GM21367 (cell line): ENCODE measurements at regions not wholly inside any gene's neighbourhood (a gene's known extent, or its start where the extent isn't known, plus 50 kb on each side); places are given as distances from the start of the nearest gene placed in this dataset.

Experiments
- ATAC-seq: cut with Tn5 transposase; IDR thresholded peaks from one replicate; pipeline ENCODE4 v1.9.1; 2021; ENCODE audit not compliant: unreplicated experiment

DNA sequence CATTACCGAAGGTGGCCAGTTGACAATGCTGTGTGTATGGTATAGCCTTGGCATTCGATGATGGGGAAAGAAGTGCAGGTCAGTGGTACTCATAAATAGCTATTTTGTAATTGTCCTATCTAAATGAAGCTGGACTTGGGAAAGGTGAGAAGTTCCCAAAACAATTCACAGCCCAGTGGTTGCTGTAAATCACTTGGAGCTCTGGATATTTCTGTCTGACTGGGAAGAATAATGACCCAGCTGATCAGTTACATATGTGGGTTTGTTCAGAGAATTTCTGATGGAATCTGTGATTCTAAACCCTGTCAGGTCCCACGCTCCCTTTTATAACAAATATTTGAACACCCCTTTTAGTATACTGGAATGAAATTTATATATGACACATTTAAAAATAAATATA is 133.9 kb upstream of the PFN2 start:
- no peak for ATAC-seq

DNA sequence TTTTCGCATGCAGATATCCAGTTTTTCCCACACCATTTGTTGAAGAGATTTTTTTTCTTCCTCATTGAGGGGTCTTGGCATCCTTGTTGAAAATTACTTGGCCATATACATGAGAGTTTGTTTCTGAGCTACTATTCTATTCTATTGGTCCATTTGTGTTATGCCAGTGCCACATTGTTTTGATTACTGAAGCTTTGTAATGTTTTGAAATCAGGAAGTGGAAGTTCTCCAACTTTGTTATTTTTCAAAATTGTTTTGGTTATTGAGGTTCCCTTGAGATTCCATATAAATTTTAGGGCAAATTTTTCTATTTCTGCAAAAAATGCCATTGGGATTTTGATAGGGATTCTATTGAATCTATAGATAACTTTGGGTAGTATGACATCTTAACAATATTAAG is 130.3 kb upstream of the PFN2 start:
- ATAC-seq, result no peak

DNA sequence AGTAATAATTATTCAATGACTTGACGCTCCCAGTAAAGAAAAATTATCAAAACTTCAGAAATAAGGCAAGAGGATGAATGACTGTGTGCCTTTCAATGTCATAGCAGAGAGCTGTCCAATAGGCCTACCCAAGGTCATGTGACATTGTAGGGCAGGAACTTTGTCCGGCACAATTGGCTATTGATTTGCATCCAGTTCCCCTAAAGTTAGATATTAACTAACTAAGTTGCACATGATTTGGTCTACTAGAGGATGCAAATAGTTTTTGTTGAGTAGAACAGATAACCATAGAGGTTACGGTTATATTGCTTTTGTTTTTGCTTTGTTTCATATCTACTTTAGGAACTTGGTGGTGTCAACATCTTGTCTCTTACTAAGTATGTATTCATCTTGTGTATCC is 127.9 kb upstream of the PFN2 start:
- no peak for ATAC-seq

GRCh38 chr3:150097588-150097890 is 126.8 kb upstream of the PFN2 start:
- ATAC-seq, result no peak

DNA sequence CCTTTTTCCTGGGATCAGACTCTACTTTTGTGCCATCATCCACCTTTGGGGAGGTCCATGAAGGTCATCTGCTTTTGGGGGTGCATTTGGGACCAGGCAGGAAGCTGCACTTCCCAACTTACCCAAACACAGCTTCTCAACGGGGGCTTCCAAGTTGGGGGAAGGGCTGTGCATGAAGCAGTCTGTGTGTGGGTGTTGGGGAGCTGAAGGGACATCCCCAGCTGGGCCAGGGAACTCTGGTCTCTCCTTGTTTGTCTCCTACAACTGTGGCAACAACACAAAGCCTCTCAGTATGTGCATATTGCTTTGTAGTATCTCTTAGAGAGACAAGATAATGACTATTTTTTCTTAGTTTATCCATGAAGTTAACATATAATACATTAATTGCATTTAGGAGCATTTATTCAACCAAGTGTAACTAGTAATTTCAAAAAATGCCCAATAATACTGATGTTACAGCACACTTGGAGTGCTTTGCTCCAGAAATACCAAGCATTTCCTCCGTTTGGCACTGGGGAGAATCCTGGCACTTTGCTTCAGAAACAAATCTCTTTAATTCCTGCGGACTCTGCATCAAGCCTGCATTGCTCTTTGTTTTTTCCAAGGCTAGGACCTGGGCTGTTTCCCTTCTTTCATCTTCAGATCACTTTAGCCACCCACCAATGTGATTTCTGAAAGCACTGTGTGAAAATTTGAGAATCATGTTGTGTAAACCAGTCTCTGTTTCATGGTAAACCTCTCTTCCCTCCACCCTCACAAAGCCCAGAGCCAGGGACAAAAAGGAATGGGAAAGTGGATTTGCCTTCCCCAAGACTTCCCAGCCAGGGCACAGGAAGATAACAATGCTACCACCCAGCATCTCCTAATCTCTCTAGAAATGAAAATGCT is 126.2 kb upstream of the PFN2 start:
- ATAC-seq, result no peak

GRCh38 chr3:150094150-150094933 is 123.6 kb upstream of the PFN2 start:
- no peak for ATAC-seq

DNA sequence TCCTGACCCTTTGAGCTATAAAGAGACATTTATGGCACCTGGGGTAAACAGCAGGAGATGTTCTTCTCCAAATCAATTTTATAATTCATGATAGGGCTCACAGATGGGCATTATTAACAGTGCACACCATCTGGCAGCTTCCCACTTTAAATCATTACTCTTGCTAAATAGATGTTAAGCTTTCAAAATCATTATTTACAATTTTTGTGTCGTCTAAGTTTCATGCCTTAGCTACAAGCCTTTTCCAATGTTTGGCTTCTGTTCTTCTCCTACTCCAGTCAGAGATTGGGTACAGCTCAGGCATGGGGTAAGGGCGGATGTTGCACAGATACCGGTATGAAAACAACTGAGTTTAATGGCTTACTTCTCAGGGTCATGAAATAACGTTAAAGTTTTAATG is 120.9 kb upstream of the PFN2 start:
- ATAC-seq, result no peak

DNA sequence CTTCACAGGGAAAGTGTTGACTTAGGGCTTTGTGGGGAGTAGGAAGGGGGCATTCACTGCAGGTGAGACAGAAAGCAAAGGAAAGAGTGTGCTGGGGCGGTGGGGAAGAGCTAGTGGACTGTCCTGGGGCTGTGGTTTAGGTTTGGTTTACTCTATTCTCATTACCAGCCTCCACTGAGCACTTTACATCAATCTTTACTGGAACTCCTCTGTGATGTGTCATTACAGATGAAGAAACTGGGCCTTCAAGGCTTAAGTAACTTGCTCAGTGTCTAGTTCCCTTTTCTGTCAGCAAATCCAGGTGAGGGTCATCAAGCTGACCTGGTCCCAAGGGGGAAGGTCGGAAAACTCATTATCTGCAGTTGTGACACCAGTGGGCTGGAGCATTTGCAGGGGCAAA is 120.2 kb upstream of the PFN2 start:
- no peak for ATAC-seq

GRCh38 chr3:150090006-150090405 is 119.3 kb upstream of the PFN2 start:
- ATAC-seq, result no peak

DNA sequence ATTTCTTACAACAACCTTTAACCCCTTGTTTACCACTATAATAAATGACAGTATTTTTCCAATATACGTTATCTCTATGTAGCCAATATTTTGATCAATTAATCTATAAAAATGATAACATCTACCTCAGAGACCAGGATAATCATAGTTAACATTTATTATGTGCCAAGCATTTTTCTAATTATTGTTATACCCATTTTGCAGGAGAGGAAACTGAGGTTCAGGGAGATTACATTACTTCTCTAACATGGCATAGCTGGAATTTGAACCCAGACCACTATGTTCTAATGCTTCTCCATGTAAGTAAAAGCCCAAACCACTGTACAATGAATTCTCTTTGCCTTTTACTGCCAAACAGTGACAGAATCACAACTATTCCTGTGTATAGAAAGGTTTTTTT is 113.4 kb upstream of the PFN2 start:
- ATAC-seq, result no peak

- no peak for ATAC-seq
Observed at GRCh38 chr3:150083655-150084042, 113.0 kb upstream of the PFN2 start.

DNA sequence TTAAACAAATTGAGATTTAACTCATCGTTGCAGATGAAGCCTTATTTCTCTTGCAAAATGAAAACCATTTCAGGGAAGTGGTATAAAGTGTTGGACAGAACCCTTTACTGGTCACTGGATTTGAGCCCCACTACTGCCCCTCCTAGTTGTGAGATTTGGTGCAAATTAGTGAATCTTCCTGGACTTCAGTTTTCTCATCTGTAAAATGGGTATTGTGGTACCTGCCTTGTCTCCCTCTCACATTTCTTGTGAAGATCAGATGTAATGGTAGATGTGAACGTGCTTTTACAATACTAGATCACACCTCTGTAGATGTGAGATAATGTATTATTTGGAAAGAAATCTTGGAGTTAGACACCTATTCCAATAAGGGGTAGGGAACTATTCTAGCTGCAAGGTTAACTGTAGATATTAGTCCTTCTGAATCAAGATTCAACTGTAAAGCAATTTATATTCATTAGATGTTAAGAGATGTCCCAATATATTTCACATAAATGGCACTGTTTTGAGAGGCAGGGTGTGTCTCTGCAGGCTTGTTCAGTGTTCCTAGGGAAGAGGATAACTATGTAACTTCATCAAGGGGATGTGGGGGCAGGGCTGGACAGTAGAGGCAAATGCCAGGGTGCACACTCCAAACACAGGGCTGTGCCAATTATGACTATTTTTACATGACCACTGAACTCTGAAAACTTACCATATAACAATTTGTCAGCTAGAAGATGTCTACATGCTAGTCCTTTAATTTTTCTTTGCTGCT is 112.4 kb upstream of the PFN2 start:
- ATAC-seq, result no peak

GRCh38 chr3:150081084-150081483 is 110.4 kb upstream of the PFN2 start:
- ATAC-seq, result no peak

DNA sequence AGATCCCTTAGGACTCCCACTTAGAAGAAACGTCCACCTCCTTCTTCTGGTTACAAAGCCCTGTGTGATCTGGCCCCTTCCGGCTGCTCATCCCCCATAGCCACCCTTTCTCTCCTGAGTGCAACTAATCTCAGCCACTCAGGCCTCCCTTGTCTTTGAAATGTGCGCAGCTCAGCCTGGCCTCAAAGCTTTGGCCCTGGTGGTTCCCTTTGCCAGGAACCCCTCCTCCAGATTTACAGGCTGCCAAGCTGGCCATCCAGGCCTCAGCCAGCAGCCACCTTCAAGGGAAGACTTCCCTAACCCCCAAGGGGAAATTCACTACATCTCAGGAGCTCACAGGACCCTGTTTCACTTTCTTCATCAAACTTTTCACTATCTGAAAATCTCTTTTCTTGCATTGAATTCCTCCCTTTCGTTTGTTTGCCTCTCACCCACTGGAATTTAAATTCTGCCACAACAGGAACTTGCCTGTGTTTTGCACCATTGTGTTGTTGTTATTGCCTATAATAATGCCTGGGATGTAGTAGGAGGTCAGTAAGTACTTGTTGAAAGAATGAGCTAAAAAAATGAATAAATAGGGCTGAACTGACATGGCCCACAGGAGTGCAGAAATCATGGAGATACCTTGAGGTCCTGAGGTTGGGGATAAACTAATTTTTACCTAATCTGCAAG is 109.5 kb upstream of the PFN2 start:
- no peak for ATAC-seq

- no peak for ATAC-seq
Observed at GRCh38 chr3:150079029-150079739, 108.5 kb upstream of the PFN2 start.

- no peak for ATAC-seq
Observed at GRCh38 chr3:150077581-150078247, 107.0 kb upstream of the PFN2 start.

- no peak for ATAC-seq
Observed at GRCh38 chr3:150077107-150077506, 106.4 kb upstream of the PFN2 start.

- ATAC-seq, result no peak
Observed at GRCh38 chr3:150076443-150076842, 105.7 kb upstream of the PFN2 start.

GRCh38 chr3:150075417-150075865 is 104.7 kb upstream of the PFN2 start:
- no peak for ATAC-seq
